ENCODE measurements at regions not wholly inside any gene's neighbourhood (a gene's known extent, or its start where the extent isn't known, plus 50 kb on each side); places are given as distances from the start of the nearest gene placed in this dataset.

GRCh38 chr15:93789441-93789840 is 441.9 kb upstream of the MCTP2 start:
- Histone ChIP-seq H3K9me2 (replicated peaks; ENCODE audit: insufficient read depth) (no peaks in the 10 kb centered on the region), H3K27ac (no peak overlapping the region), H4K20me1 (ENCODE audit: insufficient read depth, poor library complexity, severe bottlenecking) (no peaks in the 10 kb centered on the region), H2AFZ (no peak overlapping the region), H3K27me3 (no peaks in the 10 kb centered on the region), H3K79me2 (no peaks in the 10 kb centered on the region), H3K4me1 (ENCODE audit: insufficient read depth) (no peaks in the 10 kb centered on the region), H3K9me3 (ENCODE audit: low read depth) (no peaks in the 10 kb centered on the region), H3K4me3 (no peak overlapping the region), H3K4me2 (no peak overlapping the region), H3K36me3 (replicated peaks; ENCODE audit: insufficient read depth, low read depth) (no peaks in the 10 kb centered on the region)
- TF ChIP-seq EZH2phosphoT487 (IDR thresholded peaks at IDR 0.05; ENCODE audit: low read depth, severe bottlenecking, unreplicated experiment), result no peak
- TF ChIP-seq CTCF (IDR thresholded peaks at IDR 0.05; ENCODE audit: poor library complexity), result no peak
- no peak for TF ChIP-seq EZH2 (IDR thresholded peaks at IDR 0.05; ENCODE audit: borderline replicate concordance)
- no peak for DNase-seq (ENCODE audit: low spot score)
- 85% methylated on average over 2 of the region's 2 CpGs for WGBS (ENCODE audit: low lambda C conversion rate, missing lambda C conversion rate)

GRCh38 chr15:93780073-93780472 is 451.3 kb upstream of the MCTP2 start:
- H4K20me1 ChIP-seq (ENCODE audit: insufficient read depth, poor library complexity, severe bottlenecking), result no peaks in the 10 kb centered on the region
- H3K79me2 ChIP-seq, result no peaks in the 10 kb centered on the region
- H3K9me2 ChIP-seq (replicated peaks; ENCODE audit: insufficient read depth), result no peaks in the 10 kb centered on the region
- no peak for DNase-seq (ENCODE audit: low spot score)
- no peak overlapping the region for H3K4me3 ChIP-seq
- 87% methylated on average over 4 of the region's 4 CpGs for WGBS (ENCODE audit: low lambda C conversion rate, missing lambda C conversion rate)
- no peak overlapping the region for H3K4me2 ChIP-seq
- H2AFZ ChIP-seq, result no peak overlapping the region
- H3K4me1 ChIP-seq (ENCODE audit: insufficient read depth), result no peaks in the 10 kb centered on the region
- TF ChIP-seq EZH2 (IDR thresholded peaks at IDR 0.05; ENCODE audit: borderline replicate concordance), result no peak
- no peak for TF ChIP-seq EZH2phosphoT487 (IDR thresholded peaks at IDR 0.05; ENCODE audit: low read depth, severe bottlenecking, unreplicated experiment)
- no peak for TF ChIP-seq CTCF (IDR thresholded peaks at IDR 0.05; ENCODE audit: poor library complexity)
- H3K27ac ChIP-seq, result no peak overlapping the region
- H3K36me3 ChIP-seq (replicated peaks; ENCODE audit: insufficient read depth, low read depth), result no peaks in the 10 kb centered on the region
- no peaks in the 10 kb centered on the region for H3K27me3 ChIP-seq
- H3K9me3 ChIP-seq (ENCODE audit: low read depth), result no peaks in the 10 kb centered on the region

- Histone ChIP-seq H3K9me2 (replicated peaks; ENCODE audit: insufficient read depth) (no peaks in the 10 kb centered on the region), H4K20me1 (ENCODE audit: insufficient read depth, poor library complexity, severe bottlenecking) (no peaks in the 10 kb centered on the region), H3K36me3 (replicated peaks; ENCODE audit: insufficient read depth, low read depth) (no peaks in the 10 kb centered on the region), H3K9me3 (ENCODE audit: low read depth) (no peaks in the 10 kb centered on the region), H3K4me2 (no peak overlapping the region), H3K4me3 (no peak overlapping the region), H3K27me3 (no peaks in the 10 kb centered on the region), H2AFZ (no peak overlapping the region), H3K4me1 (ENCODE audit: insufficient read depth) (no peaks in the 10 kb centered on the region), H3K79me2 (no peaks in the 10 kb centered on the region), H3K27ac (no peak overlapping the region)
- no peak for DNase-seq (ENCODE audit: low spot score)
- TF ChIP-seq EZH2 (IDR thresholded peaks at IDR 0.05; ENCODE audit: borderline replicate concordance) (no peak), EZH2phosphoT487 (IDR thresholded peaks at IDR 0.05; ENCODE audit: low read depth, severe bottlenecking, unreplicated experiment) (no peak), CTCF (IDR thresholded peaks at IDR 0.05; ENCODE audit: poor library complexity) (no peak)
- WGBS (ENCODE audit: low lambda C conversion rate, missing lambda C conversion rate), result 92% methylated on average over 4 of the region's 4 CpGs
Observed at GRCh38 chr15:93779341-93779740, 452.0 kb upstream of the MCTP2 start.

Measured in hepatocyte (in vitro differentiated cells).